ENCODE measurements at regions not wholly inside any gene's neighbourhood (a gene's known extent, or its start where the extent isn't known, plus 50 kb on each side); places are given as distances from the start of the nearest gene placed in this dataset.

GRCh38 chr2:5851410-5851809, 159.2 kb downstream of the SOX11 start:
- Histone ChIP-seq H4K20me1 (ENCODE audit: insufficient read depth) (no peaks in the 10 kb centered on the region), H3K4me2 (ENCODE audit: low read length) (no peak overlapping the region), H3K79me2 (replicated peaks; ENCODE audit: insufficient read depth, low read length) (no peaks in the 10 kb centered on the region)

GRCh38 chr2:5854797-5855196, 162.6 kb downstream of the SOX11 start:
- Histone ChIP-seq H4K20me1 (ENCODE audit: insufficient read depth) (no peaks in the 10 kb centered on the region), H2AFZ (ENCODE audit: low read depth, low read length) (no peak overlapping the region), H3K36me3 (ENCODE audit: insufficient read depth, low read length) (no peaks in the 10 kb centered on the region), H3K4me2 (ENCODE audit: low read length) (no peak overlapping the region), H3K4me3 (ENCODE audit: low read length) (no peak overlapping the region), H3K79me2 (replicated peaks; ENCODE audit: insufficient read depth, low read length) (no peaks in the 10 kb centered on the region), H3K9me2 (ENCODE audit: insufficient read depth, low read length) (no peaks in the 10 kb centered on the region), H3K9ac (ENCODE audit: low read length) (no peak overlapping the region), H3F3A (ENCODE audit: insufficient read depth, low read length, poor library complexity, severe bottlenecking) (no peaks in the 10 kb centered on the region), H3K27ac (ENCODE audit: low read length) (no peak overlapping the region), H3K27me3 (ENCODE audit: insufficient read depth, low read depth, low read length) (no peaks in the 10 kb centered on the region), H3K9me3 (ENCODE audit: low read length) (no peaks in the 10 kb centered on the region)
- no peak for TF ChIP-seq REST (IDR thresholded peaks at IDR 0.05; ENCODE audit: borderline replicate concordance)
- no peak for TF ChIP-seq POLR2AphosphoS5 (IDR thresholded peaks at IDR 0.05)
- TF ChIP-seq CTCF (IDR thresholded peaks at IDR 0.05; ENCODE audit: poor library complexity, severe bottlenecking): no peak
- no peak for TF ChIP-seq MXI1 (conservative IDR thresholded peaks at IDR 0.05; ENCODE audit: poor library complexity, severe bottlenecking)
- no peak for TF ChIP-seq EZH2 (IDR thresholded peaks at IDR 0.05; ENCODE audit: borderline replicate concordance, insufficient read depth, low read length, poor library complexity, severe bottlenecking)
- TF ChIP-seq RAD21 (conservative IDR thresholded peaks at IDR 0.05): no peak
- TF ChIP-seq TAF1 (IDR thresholded peaks at IDR 0.05; ENCODE audit: low read depth): no peak
- no peak for TF ChIP-seq EP300 (conservative IDR thresholded peaks at IDR 0.05; ENCODE audit: poor library complexity, severe bottlenecking)
- TF ChIP-seq SMC3 (conservative IDR thresholded peaks at IDR 0.05; ENCODE audit: poor library complexity): no peak

More at GRCh38 chr2:5851410-5851809, 159.2 kb downstream of the SOX11 start:
- Histone ChIP-seq H3K4me3 (ENCODE audit: low read length) (no peak overlapping the region), H3K27me3 (ENCODE audit: insufficient read depth, low read depth, low read length) (no peaks in the 10 kb centered on the region), H3K36me3 (ENCODE audit: insufficient read depth, low read length) (no peaks in the 10 kb centered on the region), H3F3A (ENCODE audit: insufficient read depth, low read length, poor library complexity, severe bottlenecking) (no peaks in the 10 kb centered on the region), H3K9me3 (ENCODE audit: low read length) (no peaks in the 10 kb centered on the region), H3K9me2 (ENCODE audit: insufficient read depth, low read length) (no peaks in the 10 kb centered on the region), H3K27ac (ENCODE audit: low read length) (no peak overlapping the region), H2AFZ (ENCODE audit: low read depth, low read length) (no peak overlapping the region), H3K9ac (ENCODE audit: low read length) (no peak overlapping the region)
- TF ChIP-seq EZH2 (IDR thresholded peaks at IDR 0.05; ENCODE audit: borderline replicate concordance, insufficient read depth, low read length, poor library complexity, severe bottlenecking) (no peak), MXI1 (conservative IDR thresholded peaks at IDR 0.05; ENCODE audit: poor library complexity, severe bottlenecking) (no peak), RAD21 (conservative IDR thresholded peaks at IDR 0.05) (no peak), POLR2AphosphoS5 (IDR thresholded peaks at IDR 0.05) (no peak), REST (IDR thresholded peaks at IDR 0.05; ENCODE audit: borderline replicate concordance) (no peak)

Data from neural cell (in vitro differentiated cells).